Endothelial cell (in vitro differentiated cells): ENCODE measurements at regions not wholly inside any gene's neighbourhood (a gene's known extent, or its start where the extent isn't known, plus 50 kb on each side); places are given as distances from the start of the nearest gene placed in this dataset.

Source experiments
- DNase-seq: peaks from one replicate; pipeline ENCODE4 v3.0.0; 2021; ENCODE audit warnings: low spot score
- H3K27ac Mint-ChIP-seq: one replicate; pipeline ENCODE4 v1.8.0; 2021; ENCODE audit warnings: mixed read lengths, inconsistent platforms; ENCODE audit not compliant: unreplicated experiment
- H3K27me3 Mint-ChIP-seq: one replicate; pipeline ENCODE4 v1.8.0; 2021; ENCODE audit warnings: mild to moderate bottlenecking, moderate library complexity, mixed read lengths, inconsistent platforms; ENCODE audit not compliant: unreplicated experiment
- H3K36me3 Mint-ChIP-seq: one replicate; pipeline ENCODE4 v1.8.0; 2021; ENCODE audit warnings: mild to moderate bottlenecking, low read depth, mixed read lengths, inconsistent platforms; ENCODE audit not compliant: unreplicated experiment
- H3K4me1 Mint-ChIP-seq: one replicate; pipeline ENCODE4 v1.8.0; 2021; ENCODE audit warnings: mild to moderate bottlenecking, mixed read lengths, inconsistent platforms; ENCODE audit not compliant: unreplicated experiment
- H3K4me3 Mint-ChIP-seq: one replicate; pipeline ENCODE4 v1.8.0; 2021; ENCODE audit warnings: mild to moderate bottlenecking, mixed read lengths, inconsistent platforms; ENCODE audit not compliant: unreplicated experiment
- H3K9me3 Mint-ChIP-seq: one replicate; pipeline ENCODE4 v1.8.0; 2021; ENCODE audit warnings: mixed read lengths, inconsistent platforms; ENCODE audit not compliant: unreplicated experiment
- CTCF ChIP-seq: fragments of 200-600 bp; sonication (generic); IDR thresholded peaks from one replicate; pipeline ENCODE4 v1.5.0; 2021; ENCODE audit warnings: antibody characterized with exemption; ENCODE audit not compliant: unreplicated experiment

DNA sequence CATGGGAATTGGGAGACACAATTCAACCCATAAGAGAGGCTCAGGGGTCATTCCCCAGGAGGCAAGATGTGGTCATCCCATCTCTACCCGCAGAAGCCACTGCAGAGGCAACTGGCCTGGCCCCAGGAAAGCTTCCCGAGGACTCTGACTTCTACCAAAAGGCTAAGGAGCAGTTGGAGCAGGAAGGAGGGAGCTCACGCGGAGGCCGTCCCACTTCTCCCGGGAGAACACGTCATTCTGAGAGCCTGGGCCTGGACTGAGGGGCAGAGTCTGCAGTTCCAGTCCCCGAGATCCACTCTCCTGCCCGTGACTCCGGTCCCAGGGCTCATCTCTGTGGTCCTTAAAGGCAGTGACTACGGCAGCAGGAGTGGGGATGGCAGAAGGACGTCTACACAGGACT is 69.0 kb upstream of the TAF1B start:
- Mint-ChIP-seq H3K9me3 (no peaks in the 10 kb centered on the region), H3K27me3 (peaks cover 12% of the 10 kb centered on the region), H3K27ac (no peak overlapping the region), H3K36me3 (peaks cover 3% of the 10 kb centered on the region), H3K4me3 (no peak overlapping the region), H3K4me1 (peaks cover 9% of the 10 kb centered on the region)
- no peak for TF ChIP-seq CTCF
- DNase-seq, result no peak

DNA sequence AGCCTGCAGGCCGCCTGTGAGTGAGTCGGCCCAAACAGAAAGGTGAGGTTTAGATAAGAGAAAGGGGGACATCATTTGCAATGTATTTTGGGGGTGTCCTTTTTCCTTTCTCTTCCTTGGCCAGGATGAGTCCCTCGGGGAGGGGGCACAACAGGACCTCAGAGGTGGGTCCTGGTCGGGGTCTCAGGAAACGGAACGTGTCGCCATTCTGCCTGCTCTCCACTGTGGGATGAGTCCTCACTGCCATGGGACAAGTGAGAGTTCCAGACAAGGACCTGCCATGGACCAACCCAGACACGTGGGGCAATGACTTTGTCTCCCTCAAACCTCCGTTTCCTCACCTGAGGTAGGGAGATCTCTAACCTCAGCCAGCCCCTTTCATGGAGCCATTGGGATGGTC is 67.9 kb upstream of the TAF1B start:
- DNase-seq, result no peak
- Mint-ChIP-seq H3K4me1 (peaks cover 12% of the 10 kb centered on the region), H3K36me3 (peaks cover 3% of the 10 kb centered on the region), H3K27ac (no peak overlapping the region), H3K27me3 (peaks cover 9% of the 10 kb centered on the region), H3K9me3 (no peaks in the 10 kb centered on the region), H3K4me3 (no peak overlapping the region)
- no peak for TF ChIP-seq CTCF

GRCh38 chr2:9775999-9776712 is 67.1 kb upstream of the TAF1B start:
- peaks cover 3% of the 10 kb centered on the region for H3K36me3 Mint-ChIP-seq
- no peak for TF ChIP-seq CTCF
- no peak overlapping the region for H3K4me3 Mint-ChIP-seq
- no peaks in the 10 kb centered on the region for H3K9me3 Mint-ChIP-seq
- no peak overlapping the region for H3K27ac Mint-ChIP-seq
- peaks cover 9% of the 10 kb centered on the region for H3K27me3 Mint-ChIP-seq
- peaks cover 12% of the 10 kb centered on the region for H3K4me1 Mint-ChIP-seq
- DNase-seq, result no peak

GRCh38 chr2:9777081-9777480 is 66.2 kb upstream of the TAF1B start:
- DNase-seq, result no peak

More at GRCh38 chr2:9777081-9777480, 66.2 kb upstream of the TAF1B start:
- Mint-ChIP-seq H3K4me3 (no peak overlapping the region), H3K27ac (no peak overlapping the region), H3K36me3 (peaks cover 3% of the 10 kb centered on the region), H3K9me3 (no peaks in the 10 kb centered on the region), H3K4me1 (peaks cover 12% of the 10 kb centered on the region), H3K27me3 (peaks cover 5% of the 10 kb centered on the region)
- TF ChIP-seq CTCF, result no peak
